GM19023 (cell line): ENCODE measurements at regions not wholly inside any gene's neighbourhood (a gene's known extent, or its start where the extent isn't known, plus 50 kb on each side); places are given as distances from the start of the nearest gene placed in this dataset.
"Not testable (repeated sequence)": the region's sequence is repeated elsewhere in the genome, so short reads cannot be mapped to it uniquely, and the experiment has no call there.

Experiments used
- ATAC-seq: cut with Tn5 transposase; IDR thresholded peaks from one replicate; pipeline ENCODE4 v1.9.1; 2021; ENCODE audit warnings: mild to moderate bottlenecking, moderate library complexity; ENCODE audit not compliant: unreplicated experiment

DNA sequence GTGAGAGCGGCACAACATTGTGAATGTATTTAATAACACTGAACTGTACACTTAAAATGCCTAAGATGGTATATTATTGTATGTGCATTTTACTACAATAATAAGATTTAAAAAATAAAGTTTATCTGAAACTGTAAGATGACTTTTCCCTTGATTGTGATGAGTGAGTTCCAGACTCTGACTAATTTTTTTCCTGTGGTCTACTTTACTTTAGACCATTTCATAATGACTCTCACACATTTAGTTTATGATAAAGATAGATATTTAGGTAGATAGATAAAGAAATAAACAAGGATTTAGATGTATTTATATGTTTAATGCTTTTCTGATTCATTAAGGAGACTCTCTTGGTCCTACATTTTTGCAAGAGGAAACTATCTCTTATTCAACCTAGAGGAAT, 835.9 kb upstream of the SORCS1 start:
- ATAC-seq = no peak

DNA sequence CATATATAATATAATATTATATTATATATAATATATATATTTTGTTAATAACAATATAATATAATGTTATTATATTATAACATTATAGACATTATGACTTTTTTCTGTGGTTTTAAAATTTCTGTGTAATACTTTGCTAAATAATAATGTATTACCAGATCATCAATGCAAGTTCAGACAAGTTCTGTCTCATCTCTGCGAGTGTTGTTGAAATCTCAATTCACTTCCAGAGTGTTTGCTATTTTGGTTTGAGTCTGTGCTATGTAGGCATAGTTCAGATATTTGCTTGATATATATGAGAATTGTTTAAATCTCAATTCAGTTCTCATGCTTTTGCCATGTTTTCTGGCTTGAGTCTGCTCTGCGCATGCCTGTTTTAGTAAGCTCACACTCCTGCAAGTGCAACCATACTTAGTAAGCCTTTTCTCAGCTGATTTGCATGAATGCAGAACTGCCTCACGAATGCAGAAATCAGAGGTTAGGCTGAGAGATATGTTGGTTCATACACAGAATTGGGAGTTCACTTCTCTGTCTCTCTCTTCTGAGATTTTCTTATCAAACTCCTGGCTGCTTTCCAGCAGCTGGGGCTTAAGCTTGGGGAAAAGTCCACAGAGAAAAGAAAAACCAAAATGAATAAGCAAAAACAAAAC, 830.2 kb upstream of the SORCS1 start:
- no peak for ATAC-seq

DNA sequence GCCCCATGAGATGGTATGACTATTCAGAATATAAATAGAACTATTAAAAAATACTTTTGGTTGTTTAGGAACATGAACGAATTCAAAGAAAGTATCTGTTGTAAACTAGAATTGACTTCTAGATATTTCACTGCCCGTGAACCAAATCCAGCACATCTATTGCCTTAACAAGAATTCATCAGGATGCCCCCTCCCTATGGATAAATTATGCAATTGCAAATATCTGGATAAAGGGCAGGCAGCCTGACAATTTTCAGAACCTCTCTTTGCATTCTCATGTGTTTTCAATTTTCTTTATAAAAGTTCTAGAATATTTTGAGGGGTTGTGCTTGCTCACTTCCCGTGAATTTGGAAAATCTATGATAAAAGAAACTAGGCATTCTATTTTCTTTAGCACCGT, 822.1 kb upstream of the SORCS1 start:
- ATAC-seq = no peak

DNA sequence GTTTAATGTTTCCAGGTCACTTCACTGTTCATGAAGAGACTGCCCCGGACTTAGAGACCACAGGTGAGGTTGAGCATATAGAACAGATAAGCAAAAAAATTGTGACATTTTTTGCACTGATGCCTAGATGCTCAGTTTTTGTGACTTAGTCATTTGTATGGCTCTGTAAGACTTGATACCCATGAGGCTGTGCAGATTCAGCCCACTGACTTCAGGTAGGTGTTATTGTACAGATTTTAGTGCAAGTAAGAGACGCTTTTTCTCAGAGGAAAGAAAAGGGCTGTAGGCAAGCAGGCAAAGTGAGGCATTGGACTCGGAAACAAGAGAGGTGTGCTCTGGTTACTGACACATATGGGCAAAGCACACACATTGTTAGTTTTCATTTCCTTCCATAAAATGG, 820.1 kb upstream of the SORCS1 start:
- no peak for ATAC-seq

DNA sequence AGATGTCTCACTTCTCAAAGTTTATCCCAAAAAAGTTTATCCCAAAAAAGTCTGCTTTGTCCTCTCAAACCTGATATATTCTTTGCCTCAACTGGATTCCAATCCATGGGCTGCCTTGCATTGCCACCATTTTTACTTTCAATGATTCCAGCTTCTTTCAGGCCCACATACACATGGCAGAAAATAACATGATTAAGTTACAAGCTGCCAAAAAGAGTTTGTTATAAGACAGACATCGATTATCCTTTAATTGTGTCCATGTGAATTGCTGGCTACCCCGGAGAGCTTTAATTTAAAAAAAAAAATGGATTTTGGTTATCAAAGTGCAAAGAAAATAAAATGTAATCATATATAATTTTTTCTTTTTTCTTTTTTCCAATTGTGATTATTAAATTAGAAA, 819.6 kb upstream of the SORCS1 start:
- ATAC-seq = no peak

DNA sequence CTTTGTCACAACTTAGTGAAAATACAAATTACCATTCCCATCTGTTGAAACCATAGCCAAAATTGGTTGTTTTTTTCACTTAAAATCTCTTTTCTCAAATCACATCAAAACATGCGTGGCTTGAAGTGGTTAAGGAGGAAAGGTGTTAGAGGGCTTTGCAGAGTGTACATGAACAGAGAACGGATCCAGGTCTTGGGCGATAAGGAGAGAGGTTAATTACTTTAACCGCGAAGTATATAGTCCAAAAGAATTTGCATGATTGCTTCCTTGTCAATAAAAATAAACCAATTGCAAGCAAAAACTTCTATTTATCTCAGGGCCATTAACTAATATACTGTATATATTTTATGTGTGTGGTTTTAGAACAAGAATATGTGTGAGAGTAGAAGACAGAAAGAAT, 813.9 kb upstream of the SORCS1 start:
- ATAC-seq = no peak

DNA sequence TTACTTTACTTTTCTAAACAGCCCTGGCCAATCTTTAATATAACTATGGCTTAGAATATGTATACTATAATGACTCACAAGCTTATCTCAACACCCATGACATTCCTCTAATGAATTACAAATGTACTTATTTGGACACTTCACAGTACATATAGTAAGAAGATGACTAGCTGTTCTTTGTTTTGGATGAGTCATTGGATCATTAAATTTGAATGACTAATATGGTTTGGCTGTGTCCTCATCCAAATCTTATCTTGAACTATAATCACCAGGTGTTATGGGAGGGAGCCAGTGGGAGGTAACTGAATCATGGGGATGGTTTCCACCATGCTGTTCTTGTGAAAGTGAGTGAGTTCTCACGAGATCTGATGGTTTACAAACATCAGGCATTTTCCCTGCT, 807.5 kb upstream of the SORCS1 start:
- no peak for ATAC-seq

DNA sequence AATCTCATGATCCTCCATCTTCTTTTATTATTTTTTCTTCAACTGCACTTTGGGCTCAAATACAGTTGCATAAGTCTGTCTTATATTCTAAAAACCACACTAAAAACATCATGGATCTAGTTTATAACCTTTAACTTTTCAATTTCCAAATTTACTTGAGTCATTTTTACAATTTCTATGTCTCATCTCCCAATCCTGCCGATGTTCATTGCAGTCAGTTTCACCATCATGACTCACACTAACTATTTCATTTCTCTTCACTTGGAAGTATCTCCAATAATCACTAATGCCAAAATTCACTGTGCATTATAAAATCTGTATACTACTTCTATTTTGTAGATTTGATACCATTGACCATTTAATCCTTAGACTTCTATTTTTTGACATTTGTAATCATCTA, 806.9 kb upstream of the SORCS1 start:
- no peak for ATAC-seq

DNA sequence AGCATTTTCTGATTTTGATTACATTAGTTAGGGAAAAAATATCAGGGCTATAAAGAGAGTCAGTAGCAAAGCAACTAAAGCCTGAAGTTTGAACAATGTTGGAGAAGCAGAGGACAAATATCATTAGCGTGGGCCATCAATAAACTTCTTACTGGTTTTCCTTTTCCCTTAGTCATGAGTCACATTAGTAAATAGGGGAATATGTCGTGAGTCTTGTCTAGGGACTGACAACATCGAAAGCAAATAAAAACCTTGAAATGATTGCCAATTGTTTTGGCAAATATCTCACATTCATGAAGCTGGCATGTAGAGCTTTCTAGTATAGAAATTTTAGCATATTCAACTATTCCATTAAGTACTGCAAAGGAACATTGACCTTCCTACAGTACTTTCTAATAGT, 806.0 kb upstream of the SORCS1 start:
- no peak for ATAC-seq

DNA sequence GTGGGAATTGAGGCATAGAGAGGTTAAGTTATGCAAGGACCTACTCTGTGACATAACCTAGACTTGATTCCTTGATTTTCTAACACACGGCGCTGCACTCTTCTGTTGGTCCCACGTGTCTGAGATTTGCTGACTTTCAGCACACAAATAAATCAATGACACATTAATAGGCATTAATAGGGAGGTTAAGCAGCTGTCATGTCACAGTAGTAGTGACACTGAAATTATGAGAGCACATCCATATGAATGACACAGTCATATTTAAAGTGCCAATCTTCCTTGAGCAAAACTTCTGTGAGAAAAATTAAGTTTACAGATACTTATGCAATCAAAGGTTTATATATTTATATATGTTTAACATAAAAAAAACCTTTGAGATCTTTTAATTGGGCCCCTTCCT, 805.4 kb upstream of the SORCS1 start:
- no peak for ATAC-seq

DNA sequence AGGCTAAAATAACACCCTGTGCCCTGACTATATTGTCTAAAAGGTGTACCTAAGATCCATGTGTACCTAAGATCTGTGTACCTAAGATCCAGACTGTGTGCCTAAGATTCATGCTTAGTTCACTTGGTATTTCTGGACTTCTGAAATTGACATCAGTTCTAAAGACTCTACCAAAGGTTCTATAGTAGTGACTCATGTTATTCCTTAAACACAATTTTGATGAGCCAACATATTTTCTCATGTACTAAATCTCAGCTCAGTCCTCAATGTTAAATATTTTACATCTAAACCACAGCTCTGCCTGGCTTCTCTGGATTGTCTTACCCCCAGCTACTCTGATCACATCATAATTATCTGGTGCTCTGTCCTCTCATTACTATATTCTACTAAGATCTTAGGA, 802.3 kb upstream of the SORCS1 start:
- no peak for ATAC-seq

DNA sequence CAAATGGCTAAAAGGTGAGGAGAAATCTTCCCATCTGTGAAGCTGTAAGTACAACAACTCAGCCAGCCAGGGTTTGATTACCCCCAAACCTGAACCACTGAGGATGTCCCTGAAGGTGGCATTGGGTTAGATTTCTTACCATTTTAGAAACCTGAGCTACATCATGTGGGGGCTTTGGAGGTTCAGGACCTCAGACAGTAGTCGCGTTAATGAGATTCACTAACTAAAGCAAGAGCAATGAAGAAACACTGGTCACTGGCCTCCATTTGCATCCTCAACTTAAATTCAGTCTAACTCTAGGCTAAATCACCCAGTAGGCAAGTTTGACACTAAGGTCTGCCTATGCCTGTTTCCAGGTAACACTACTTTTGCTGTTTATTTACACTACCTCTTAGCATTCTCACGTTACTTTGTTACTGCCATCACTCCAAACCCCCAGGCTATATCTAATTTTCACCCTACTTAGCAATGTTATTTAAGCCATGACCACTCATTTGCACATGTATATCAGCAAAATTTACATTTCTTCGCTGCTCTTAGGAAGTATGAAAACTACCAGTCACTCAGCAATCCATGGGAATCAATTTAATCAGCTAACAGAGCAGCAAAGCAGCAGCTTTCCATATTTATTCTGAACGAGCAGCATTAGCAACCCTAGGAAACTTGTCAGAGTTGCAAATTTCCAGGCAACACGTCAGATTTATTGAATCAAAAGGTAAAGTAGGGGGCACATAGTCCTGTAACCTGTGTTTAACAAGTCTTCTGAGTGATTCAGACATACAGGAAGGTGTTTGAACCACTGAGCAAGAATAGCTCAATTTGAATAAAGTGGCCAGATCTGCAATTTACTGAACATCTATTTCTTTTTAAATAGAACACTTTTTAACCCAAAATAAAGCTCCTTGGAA, 788.4 kb upstream of the SORCS1 start:
- no peak for ATAC-seq

DNA sequence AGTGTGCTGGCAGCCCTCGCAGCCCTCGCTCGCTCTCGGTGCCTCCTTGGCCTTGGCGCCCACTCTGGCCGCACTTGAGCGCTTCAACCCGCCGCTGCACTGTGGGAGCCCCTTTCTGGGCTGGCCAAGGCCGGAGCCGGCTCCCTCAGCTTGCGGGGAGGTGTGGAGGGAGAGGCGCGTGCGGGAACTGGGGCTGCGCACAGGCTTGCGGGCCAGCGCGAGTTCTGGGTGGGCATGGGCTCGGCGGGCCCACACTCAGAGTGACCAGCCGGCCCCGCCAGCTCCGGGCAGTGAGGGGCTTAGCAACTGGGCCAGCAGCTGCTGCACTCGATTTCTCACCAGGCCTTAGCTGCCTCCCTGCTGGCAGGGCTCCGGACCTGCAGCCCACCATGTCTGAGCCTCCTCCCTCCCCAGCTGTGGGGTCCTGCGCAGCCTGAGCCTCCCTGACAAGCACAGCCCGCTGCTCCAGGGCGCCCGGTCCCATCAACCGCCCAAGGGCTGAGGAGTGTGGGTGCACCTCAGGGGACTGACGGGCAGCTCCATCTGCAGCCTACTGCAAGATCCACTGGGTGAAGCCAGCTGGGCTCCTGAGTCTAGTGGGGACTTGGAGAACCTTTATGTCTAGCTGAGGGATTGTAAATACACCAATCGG, 786.0 kb upstream of the SORCS1 start:
- not testable (repeated sequence) for ATAC-seq

DNA sequence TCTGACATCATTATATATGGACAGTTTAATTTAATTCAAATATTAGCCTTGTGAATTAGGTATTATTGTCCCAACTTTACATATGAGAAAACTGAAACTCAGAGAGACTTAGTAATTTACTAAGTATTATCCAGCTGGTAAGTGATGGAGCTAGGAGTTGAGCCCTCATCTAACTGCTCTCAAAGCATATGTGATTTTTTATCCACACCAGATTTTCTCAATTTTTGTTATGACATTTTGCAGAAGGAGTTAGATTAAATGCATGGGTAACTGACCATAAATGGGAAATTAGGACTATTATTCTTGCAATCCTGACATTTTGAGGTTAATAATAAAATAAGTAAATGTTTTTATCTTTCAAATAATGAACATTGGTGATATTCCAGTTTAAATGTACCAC, 778.3 kb upstream of the SORCS1 start:
- ATAC-seq = no peak

DNA sequence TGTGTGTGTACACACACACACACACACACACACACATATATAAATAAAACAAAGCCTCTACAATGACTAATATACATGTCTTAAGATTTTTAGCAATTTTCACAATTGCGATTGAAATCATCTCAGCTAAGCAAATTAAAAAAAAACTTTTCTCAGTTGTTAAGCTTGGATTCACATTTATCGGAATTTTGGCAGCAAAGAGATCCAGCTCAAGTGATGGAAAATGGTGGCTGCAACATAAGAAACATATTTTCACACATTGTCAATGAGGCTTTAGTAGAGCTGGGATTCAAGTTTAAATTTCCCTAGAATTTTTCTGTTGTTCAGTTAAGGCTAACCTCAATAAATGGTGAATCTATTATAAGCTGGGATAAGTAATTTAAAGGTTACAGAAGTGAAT, 768.6 kb upstream of the SORCS1 start:
- ATAC-seq = no peak

DNA sequence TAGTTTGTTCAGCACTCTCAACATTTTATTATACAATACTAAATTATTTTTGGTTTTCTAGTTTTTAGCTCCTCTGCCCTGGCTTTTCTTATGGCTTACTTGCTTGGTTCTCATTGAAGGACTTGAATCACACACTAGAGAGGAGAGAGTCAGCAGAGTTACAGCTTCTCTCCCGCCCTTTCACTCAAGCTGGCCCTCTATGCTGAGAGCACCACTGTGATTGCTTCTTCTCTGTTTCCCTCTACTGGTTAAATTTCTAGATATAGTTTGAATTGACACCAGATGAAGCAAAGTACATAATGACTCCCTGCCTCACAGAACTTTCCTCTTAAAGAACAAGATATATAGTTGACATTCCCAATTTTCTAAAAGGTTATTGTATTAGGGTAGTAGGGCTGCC, 767.3 kb upstream of the SORCS1 start:
- no peak for ATAC-seq

DNA sequence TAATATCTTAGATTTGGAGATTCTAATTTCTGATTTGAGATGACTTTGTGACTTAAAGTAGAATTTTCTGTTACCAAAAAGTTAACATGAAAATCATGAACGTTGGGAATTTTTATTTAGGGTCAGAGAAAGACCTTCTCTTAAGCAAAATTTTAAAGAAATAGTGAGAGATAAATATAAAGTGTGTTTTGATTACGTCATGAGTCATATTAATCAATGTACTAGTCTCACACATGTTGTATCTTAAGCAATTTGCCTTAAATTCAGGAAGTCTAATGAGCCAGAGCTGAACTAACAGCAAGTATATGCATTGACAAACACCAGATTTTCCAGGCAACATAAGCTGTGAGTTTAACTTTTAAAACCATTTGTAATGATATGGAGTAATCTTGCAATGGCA, 765.5 kb upstream of the SORCS1 start:
- ATAC-seq = no peak

DNA sequence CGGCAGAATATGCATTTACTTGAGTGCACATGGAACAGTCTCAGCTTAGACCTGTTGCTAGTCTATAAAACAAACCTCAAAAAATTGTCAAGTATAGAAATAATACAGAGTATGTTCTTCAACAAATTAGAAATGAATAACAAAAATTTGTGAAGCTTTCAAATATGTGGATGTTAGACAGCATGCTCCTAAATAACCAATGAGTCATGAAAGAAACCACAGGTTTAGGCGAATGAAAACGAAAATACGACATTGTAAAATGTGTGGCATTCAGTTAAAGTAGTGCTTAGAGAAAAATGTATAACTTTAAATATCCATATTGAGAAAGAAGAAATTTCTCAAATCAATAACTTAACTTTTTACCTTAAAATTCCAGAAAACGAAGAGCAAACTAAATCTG, 760.0 kb upstream of the SORCS1 start:
- no peak for ATAC-seq

DNA sequence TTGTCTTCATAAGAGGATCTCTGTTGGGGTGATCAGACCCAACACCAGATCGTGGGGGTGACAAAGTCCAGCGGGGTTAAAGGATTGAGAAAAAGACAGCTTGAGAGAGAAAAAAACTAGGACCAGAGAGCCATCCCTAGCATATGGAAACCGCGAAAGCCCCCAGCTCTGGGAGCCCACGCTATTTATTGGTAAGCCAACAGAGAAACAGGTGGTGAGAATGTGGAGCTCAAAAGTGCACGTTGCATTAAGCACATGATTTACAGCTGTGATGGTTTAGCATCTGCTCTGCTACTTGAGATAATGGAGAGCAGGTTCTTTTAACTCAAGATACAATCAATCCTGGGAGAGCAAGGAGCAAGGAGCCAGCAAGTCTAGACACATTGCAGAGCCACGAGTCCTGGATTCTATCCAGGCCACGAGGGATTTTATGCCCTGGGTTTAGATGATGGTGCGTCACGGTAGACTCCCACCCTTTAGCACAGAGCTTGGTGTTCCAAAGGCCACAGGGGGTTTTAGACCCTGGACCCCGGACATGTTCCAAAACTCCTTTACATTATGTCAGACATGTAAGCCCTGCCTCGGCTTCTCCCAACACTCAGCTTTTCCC, 755.2 kb upstream of the SORCS1 start:
- no peak for ATAC-seq

DNA sequence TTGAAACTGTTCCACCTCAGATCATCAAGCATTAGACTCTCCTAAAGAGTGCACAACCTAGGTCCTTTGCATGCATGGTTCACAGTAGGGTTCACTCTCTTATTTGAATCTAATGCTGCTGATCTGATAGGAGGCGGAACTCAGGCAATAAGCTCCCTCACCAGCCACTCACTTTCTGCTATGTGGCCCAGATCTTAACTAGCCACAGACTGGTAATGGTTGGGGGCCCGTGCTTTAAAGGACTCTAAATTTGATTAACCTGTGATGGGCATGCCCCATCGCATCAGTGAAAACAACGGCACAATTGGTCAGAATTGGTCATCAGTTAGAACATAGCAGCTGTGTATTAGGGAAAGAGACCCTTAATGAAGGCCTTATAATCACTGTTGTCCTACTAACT, 753.7 kb upstream of the SORCS1 start:
- ATAC-seq = no peak

DNA sequence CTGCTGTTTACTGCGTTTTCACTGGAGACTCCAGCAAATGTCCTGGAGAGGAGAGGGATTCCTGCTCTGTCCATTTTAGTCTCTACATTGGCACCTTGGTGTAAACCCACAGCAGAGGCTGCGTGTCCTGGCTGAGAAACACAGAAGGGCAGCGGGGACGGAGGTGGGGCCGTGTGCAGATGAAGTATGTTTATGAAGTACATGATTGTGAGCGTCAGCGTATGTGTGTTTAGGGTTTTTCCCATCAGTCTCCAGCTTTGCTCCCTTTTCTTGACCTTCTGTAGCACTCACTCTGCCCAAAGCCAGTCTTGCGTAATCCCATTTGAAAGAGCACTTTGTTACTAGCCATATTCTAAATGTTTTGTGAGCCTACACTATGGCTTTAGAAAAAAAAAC, 750.7 kb upstream of the SORCS1 start:
- peak; percentile 39 for ATAC-seq
